ENCODE measurements at regions not wholly inside any gene's neighbourhood (a gene's known extent, or its start where the extent isn't known, plus 50 kb on each side); places are given as distances from the start of the nearest gene placed in this dataset.
"Not testable (repeated sequence)": the region's sequence is repeated elsewhere in the genome, so short reads cannot be mapped to it uniquely, and the experiment has no call there.

GRCh38 chr3:188008582-188009213, 145.3 kb upstream of the LPP start:
- Mint-ChIP-seq H3K36me3 (ENCODE audit: unreplicated experiment) (no peaks in the 10 kb centered on the region), H3K27me3 (ENCODE audit: unreplicated experiment) (no peaks in the 10 kb centered on the region), H3K4me1 (ENCODE audit: unreplicated experiment) (no peaks in the 10 kb centered on the region), H3K27ac (ENCODE audit: unreplicated experiment) (no peak overlapping the region), H3K4me3 (ENCODE audit: unreplicated experiment) (no peak overlapping the region), H3K9me3 (ENCODE audit: unreplicated experiment) (no peaks in the 10 kb centered on the region)
- TF ChIP-seq, protein P1, sequence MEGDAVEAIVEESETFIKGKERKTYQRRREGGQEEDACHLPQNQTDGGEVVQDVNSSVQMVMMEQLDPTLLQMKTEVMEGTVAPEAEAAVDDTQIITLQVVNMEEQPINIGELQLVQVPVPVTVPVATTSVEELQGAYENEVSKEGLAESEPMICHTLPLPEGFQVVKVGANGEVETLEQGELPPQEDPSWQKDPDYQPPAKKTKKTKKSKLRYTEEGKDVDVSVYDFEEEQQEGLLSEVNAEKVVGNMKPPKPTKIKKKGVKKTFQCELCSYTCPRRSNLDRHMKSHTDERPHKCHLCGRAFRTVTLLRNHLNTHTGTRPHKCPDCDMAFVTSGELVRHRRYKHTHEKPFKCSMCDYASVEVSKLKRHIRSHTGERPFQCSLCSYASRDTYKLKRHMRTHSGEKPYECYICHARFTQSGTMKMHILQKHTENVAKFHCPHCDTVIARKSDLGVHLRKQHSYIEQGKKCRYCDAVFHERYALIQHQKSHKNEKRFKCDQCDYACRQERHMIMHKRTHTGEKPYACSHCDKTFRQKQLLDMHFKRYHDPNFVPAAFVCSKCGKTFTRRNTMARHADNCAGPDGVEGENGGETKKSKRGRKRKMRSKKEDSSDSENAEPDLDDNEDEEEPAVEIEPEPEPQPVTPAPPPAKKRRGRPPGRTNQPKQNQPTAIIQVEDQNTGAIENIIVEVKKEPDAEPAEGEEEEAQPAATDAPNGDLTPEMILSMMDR (IDR thresholded peaks at IDR 0.05), result no peak
- no peak for DNase-seq (ENCODE audit: extremely low spot score, unreplicated experiment)

GRCh38 chr3:188010478-188010877, 143.5 kb upstream of the LPP start:
- TF ChIP-seq, protein P1 (IDR thresholded peaks at IDR 0.05), result no peak
- Mint-ChIP-seq H3K4me1 (ENCODE audit: unreplicated experiment) (no peaks in the 10 kb centered on the region), H3K4me3 (ENCODE audit: unreplicated experiment) (no peak overlapping the region), H3K9me3 (ENCODE audit: unreplicated experiment) (no peaks in the 10 kb centered on the region), H3K27me3 (ENCODE audit: unreplicated experiment) (no peaks in the 10 kb centered on the region), H3K27ac (ENCODE audit: unreplicated experiment) (no peak overlapping the region), H3K36me3 (ENCODE audit: unreplicated experiment) (no peaks in the 10 kb centered on the region)
- DNase-seq (ENCODE audit: extremely low spot score, unreplicated experiment), result no peak

DNA sequence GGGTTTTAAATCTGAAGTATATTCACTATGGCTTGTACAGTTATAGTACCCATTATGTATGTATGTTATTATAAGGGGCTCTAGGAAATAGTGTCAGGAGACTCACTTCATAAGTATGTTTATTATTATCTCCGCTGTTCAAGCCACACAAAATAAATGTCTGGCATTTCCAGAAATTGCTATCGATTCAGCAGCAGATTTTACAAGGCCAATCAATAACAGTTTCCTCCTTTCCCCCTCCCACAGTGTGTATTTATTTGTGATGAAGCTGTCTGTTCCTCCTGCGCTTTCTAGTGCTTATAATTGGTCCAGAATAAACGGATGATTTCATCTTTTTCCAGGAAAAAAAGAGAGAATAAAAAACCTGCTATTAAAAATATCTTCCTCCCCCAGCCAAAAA, 134.2 kb upstream of the LPP start:
- Mint-ChIP-seq H3K4me1 (ENCODE audit: unreplicated experiment) (peaks cover 14% of the 10 kb centered on the region), H3K4me3 (ENCODE audit: unreplicated experiment) (no peak overlapping the region), H3K36me3 (ENCODE audit: unreplicated experiment) (no peaks in the 10 kb centered on the region), H3K27me3 (ENCODE audit: unreplicated experiment) (no peaks in the 10 kb centered on the region), H3K9me3 (ENCODE audit: unreplicated experiment) (no peaks in the 10 kb centered on the region), H3K27ac (ENCODE audit: unreplicated experiment) (no peak overlapping the region)
- DNase-seq (ENCODE audit: extremely low spot score, unreplicated experiment), result no peak
- TF ChIP-seq, protein P1 (IDR thresholded peaks at IDR 0.05), result no peak

DNA sequence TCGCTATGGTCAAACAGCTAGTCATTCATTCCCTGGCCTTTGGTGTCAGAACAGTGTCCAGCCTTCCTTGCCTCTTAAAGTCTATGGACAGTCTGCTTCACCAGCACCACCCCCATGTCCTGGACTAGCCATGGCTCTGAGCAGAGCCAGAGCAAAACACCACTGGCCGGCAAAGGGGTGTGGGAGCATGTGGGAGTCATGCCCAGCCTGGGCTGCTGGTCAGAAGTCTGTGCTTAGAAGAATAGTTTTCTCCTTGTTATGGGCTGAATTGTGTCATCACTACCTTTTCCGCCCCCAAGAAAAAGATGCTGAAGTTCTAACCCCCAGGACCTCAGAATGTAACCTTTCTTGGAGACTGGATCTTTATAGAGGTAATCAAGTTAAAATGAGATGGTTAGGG, 132.9 kb upstream of the LPP start:
- Mint-ChIP-seq H3K27ac (ENCODE audit: unreplicated experiment) (peak overlapping the region; percentile 27), H3K9me3 (ENCODE audit: unreplicated experiment) (no peaks in the 10 kb centered on the region), H3K4me3 (ENCODE audit: unreplicated experiment) (no peak overlapping the region), H3K4me1 (ENCODE audit: unreplicated experiment) (peaks cover 14% of the 10 kb centered on the region), H3K36me3 (ENCODE audit: unreplicated experiment) (no peaks in the 10 kb centered on the region), H3K27me3 (ENCODE audit: unreplicated experiment) (no peaks in the 10 kb centered on the region)
- TF ChIP-seq, protein P1 (IDR thresholded peaks at IDR 0.05), result no peak
- no peak for DNase-seq (ENCODE audit: extremely low spot score, unreplicated experiment)

GRCh38 chr3:188021502-188022040, 132.4 kb upstream of the LPP start:
- Mint-ChIP-seq H3K27ac (ENCODE audit: unreplicated experiment) (peak overlapping the region; percentile 27), H3K9me3 (ENCODE audit: unreplicated experiment) (no peaks in the 10 kb centered on the region), H3K36me3 (ENCODE audit: unreplicated experiment) (no peaks in the 10 kb centered on the region), H3K27me3 (ENCODE audit: unreplicated experiment) (no peaks in the 10 kb centered on the region), H3K4me1 (ENCODE audit: unreplicated experiment) (peaks cover 14% of the 10 kb centered on the region), H3K4me3 (ENCODE audit: unreplicated experiment) (no peak overlapping the region)
- DNase-seq (ENCODE audit: extremely low spot score, unreplicated experiment), result no peak
- TF ChIP-seq, protein P1 (IDR thresholded peaks at IDR 0.05), result no peak

DNA sequence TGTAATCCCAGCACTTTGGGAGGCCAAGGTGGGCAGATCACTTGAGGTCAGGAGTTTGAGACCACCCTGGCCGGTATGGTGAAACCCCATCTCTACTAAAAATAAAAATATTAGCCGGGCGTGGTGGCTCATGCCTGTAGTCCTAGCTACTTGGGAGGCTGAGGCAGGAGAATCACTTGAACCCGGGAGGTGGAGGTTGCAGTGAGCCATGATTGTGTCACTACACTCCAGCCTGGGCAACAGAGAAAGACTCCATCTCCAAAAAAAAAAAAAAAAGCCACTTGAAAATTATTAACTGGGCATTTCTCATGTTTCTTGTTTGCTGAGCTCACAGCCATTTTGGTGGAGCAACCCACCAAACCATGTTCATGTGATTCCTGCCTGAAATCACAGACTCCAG, 131.1 kb upstream of the LPP start:
- H3K27me3 Mint-ChIP-seq (ENCODE audit: unreplicated experiment); DNase-seq (ENCODE audit: extremely low spot score, unreplicated experiment); H3K4me3 Mint-ChIP-seq (ENCODE audit: unreplicated experiment): not testable (repeated sequence)

More for the DNA sequence above, 131.1 kb upstream of the LPP start:
- not testable (repeated sequence) for H3K27ac Mint-ChIP-seq (ENCODE audit: unreplicated experiment); H3K36me3 Mint-ChIP-seq (ENCODE audit: unreplicated experiment); H3K9me3 Mint-ChIP-seq (ENCODE audit: unreplicated experiment)
- peaks cover 14% of the 10 kb centered on the region for H3K4me1 Mint-ChIP-seq (ENCODE audit: unreplicated experiment)

Measured in osteocyte (in vitro differentiated cells).